ENCODE measurements at regions not wholly inside any gene's neighbourhood (a gene's known extent, or its start where the extent isn't known, plus 50 kb on each side); places are given as distances from the start of the nearest gene placed in this dataset.

DNA sequence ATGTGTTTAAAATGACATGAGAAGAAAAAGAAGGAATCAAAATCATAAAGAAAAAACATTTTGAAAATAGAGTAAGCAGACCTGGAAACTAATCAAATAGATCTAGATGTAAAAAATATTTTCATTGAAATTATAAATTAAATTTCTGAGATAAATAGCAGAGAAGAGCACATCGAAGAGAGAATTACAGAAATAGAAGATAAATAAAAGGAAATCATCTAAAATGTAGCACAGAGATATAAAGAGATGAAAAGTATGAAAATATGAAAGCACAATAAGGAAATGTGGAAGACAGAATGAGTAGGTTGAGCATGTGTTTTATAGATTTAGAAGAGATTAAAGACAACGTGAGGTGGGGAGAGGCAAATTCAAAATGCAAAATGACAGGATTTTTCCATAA is 130.9 kb upstream of the SEC14L1 start:
- TF ChIP-seq EZH2 (IDR thresholded peaks at IDR 0.05; ENCODE audit: borderline replicate concordance, low read depth, low read length, severe bottlenecking): no peak
- TF ChIP-seq, protein P1, sequence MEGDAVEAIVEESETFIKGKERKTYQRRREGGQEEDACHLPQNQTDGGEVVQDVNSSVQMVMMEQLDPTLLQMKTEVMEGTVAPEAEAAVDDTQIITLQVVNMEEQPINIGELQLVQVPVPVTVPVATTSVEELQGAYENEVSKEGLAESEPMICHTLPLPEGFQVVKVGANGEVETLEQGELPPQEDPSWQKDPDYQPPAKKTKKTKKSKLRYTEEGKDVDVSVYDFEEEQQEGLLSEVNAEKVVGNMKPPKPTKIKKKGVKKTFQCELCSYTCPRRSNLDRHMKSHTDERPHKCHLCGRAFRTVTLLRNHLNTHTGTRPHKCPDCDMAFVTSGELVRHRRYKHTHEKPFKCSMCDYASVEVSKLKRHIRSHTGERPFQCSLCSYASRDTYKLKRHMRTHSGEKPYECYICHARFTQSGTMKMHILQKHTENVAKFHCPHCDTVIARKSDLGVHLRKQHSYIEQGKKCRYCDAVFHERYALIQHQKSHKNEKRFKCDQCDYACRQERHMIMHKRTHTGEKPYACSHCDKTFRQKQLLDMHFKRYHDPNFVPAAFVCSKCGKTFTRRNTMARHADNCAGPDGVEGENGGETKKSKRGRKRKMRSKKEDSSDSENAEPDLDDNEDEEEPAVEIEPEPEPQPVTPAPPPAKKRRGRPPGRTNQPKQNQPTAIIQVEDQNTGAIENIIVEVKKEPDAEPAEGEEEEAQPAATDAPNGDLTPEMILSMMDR (IDR thresholded peaks at IDR 0.05; ENCODE audit: borderline replicate concordance, extremely low read depth, low read length, poor library complexity, severe bottlenecking): no peak
